Large intestine (tissue), 3 donors: ENCODE measurements at regions not wholly inside any gene's neighbourhood (a gene's known extent, or its start where the extent isn't known, plus 50 kb on each side); places are given as distances from the start of the nearest gene placed in this dataset.
"Not testable (repeated sequence)": the region's sequence is repeated elsewhere in the genome, so short reads cannot be mapped to it uniquely, and the experiment has no call there.

Source experiments
- DNase-seq, 2 donors: peaks; one replicate each; pipeline versions ENCODE4 v3.0.0 to v3.0.0-alpha.2; 2013
- H3K27ac ChIP-seq: one replicate; pipeline ENCODE4 v1.5.1; 2013; ENCODE audit warnings: low read length
- H3K27me3 ChIP-seq: 2 replicates; pipeline ENCODE4 v1.6.1; 2013; ENCODE audit warnings: low read length; ENCODE audit not compliant: control insufficient read depth, insufficient read depth
- H3K36me3 ChIP-seq: 2 replicates; pipeline ENCODE4 v1.6.1; 2013; ENCODE audit warnings: low read length; ENCODE audit not compliant: control insufficient read depth, insufficient read depth
- H3K4me1 ChIP-seq: one replicate; pipeline ENCODE4 v1.6.1; 2013; ENCODE audit warnings: low read length; ENCODE audit not compliant: control insufficient read depth, insufficient read depth
- H3K4me3 ChIP-seq: one replicate; pipeline ENCODE4 v1.5.1; 2013; ENCODE audit warnings: low read length
- H3K9me3 ChIP-seq: one replicate; pipeline ENCODE4 v1.6.1; 2013; ENCODE audit warnings: mild to moderate bottlenecking, low read depth, low read length, moderate library complexity; ENCODE audit not compliant: control insufficient read depth
- WGBS: methylation state at CpG from one replicate; pipeline ENCODE4 v1.1.5; 2013; ENCODE audit warnings: low lambda C conversion rate; ENCODE audit not compliant: insufficient coverage; 5-methylcytosine and 5-hydroxymethylcytosine counted together

- no peak for DNase-seq
- H3K27me3 ChIP-seq = no peaks in the 10 kb centered on the region
- no peaks in the 10 kb centered on the region for H3K9me3 ChIP-seq
- no peaks in the 10 kb centered on the region for H3K4me1 ChIP-seq
- no peak overlapping the region for H3K27ac ChIP-seq
- H3K36me3 ChIP-seq = no peaks in the 10 kb centered on the region
- 85% methylated on average over 2 of the region's 13 CpGs for WGBS
- H3K4me3 ChIP-seq = no peak overlapping the region
These were observed 593.2 kb upstream of the CLINT1 start for GRCh38 chr5:158451993-158452672.

DNA sequence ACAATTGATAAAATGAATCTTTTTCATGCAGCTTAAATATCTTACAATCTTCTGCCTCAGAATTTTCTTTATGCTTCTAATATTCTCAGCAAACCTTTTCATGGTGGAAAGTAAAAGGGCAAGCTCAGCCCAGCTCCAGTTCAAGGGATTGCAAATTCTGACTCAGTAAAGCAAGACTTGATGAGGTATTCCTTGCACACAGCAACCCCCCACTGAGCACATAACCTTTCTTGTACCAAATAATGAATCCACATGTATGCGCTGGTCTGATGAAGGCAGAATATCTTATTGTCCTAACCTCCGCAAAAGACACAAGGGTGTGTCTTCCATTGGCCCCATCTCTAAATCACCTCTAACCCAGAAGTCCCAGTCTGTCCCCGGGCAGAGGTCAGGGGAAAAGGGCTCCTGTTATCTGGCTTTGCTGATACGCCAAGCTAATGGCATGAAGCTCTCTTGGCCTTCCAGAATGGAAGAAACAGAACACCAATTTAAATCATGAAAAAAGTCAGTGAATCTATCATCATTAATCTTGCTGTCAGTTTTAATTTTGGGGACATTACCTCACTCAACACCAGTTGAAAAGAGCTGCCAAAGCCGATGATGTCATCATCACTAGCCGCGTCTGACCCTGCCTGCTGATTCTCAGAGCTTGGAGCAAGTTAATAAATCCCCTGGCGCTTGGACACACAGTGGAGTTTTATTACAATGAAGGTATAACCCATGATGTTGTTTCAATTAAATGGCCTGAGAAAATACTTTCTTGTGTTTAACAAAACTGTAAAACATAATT is 592.5 kb upstream of the CLINT1 start:
- Histone ChIP-seq H3K9me3 (no peaks in the 10 kb centered on the region), H3K27ac (no peak overlapping the region), H3K36me3 (no peaks in the 10 kb centered on the region), H3K27me3 (no peaks in the 10 kb centered on the region), H3K4me3 (no peak overlapping the region), H3K4me1 (no peaks in the 10 kb centered on the region)
- 60% methylated on average over 1 of the region's 8 CpGs for WGBS
- DNase-seq = no peak

DNA sequence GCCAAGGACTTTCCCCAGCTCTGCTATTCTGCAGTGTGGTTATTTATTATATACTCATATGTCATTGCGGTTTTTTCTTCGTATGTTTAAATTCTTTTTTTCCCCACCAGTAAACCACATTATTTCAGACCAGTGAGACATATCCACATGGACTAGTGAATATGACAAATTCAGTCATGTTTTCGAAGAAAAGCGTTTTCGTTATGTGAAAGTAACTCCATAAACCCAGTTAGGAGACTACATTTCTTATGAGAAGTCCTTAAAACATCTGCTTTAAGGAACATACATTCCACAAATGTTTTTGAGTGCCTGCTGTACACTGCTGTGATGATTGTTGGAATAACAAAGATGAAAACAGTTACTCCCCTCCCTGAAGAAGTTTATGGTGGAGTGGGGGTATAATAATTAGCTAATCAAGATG is 591.8 kb upstream of the CLINT1 start:
- Histone ChIP-seq H3K9me3 (no peaks in the 10 kb centered on the region), H3K4me1 (no peaks in the 10 kb centered on the region), H3K27me3 (no peaks in the 10 kb centered on the region), H3K4me3 (no peak overlapping the region), H3K36me3 (no peaks in the 10 kb centered on the region), H3K27ac (no peak overlapping the region)
- 62% methylated on average over 2 of the region's 5 CpGs for WGBS
- DNase-seq = no peak

- not testable (repeated sequence) for H3K4me3 ChIP-seq, H3K4me1 ChIP-seq, H3K36me3 ChIP-seq, H3K27me3 ChIP-seq, H3K27ac ChIP-seq, H3K9me3 ChIP-seq, DNase-seq
- WGBS = no CpG with 5 or more reads among the region's 6 CpGs
These were observed 587.8 kb upstream of the CLINT1 start for GRCh38 chr5:158446761-158447160.

DNA sequence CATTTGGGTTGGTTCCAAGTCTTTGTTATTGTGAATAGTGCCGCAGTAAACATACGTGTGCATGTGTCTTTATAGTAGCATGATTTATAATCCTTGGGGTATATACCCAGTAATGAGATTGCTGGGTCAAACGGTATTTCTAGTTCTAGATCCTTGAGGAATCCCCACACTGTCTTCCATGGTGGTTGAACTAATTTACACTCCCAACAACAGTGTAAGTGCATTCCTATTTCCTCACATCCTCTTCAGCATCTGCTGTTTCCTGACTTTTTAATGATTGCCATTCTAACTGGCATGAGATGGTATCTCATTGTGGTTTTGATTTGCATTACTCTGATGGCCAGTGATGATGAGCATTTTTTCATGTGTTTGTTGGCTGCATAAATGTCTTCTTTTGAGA is 580.3 kb upstream of the CLINT1 start:
- not testable (repeated sequence) for DNase-seq, H3K4me1 ChIP-seq, H3K27me3 ChIP-seq, H3K9me3 ChIP-seq, H3K36me3 ChIP-seq, H3K4me3 ChIP-seq, H3K27ac ChIP-seq
- WGBS = no CpG with 5 or more reads among the region's 3 CpGs

DNA sequence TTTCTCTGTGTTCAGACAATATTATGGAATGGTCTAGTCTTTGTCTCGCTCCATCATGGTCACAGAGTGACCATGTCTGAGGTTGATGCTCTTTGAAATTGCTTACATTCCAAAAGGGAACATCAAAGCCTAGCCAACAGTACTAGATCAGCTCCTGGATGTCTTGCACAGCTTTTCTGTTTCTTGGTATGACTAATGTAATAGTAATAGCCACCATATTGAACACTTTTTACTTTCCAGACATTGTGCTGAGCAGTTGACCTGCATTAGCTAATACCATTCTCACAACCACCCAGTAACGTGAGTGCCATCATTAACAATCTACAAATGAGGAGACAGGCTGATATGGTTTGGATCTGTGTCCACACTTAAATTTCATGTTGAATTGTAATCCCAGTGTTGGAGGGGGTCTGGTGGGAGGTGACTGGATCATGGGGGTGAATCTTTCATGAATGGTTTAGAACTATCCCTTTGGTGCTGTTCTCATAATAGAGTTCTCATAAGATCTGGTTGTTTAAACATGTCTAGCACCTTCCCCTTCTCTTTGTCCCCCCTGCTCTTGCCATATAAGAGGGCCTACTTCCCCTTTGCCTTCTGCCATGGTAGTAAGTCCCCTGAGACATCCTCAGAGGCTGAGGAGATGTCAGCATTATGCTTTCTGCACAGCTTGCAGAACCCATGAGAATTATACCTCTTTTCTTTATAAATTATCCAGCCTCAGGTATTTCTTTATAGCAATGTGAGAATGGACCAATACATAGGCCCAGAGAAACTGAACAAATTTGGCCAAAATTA is 577.5 kb upstream of the CLINT1 start:
- Histone ChIP-seq H3K36me3 (no peaks in the 10 kb centered on the region), H3K27me3 (no peaks in the 10 kb centered on the region), H3K4me1 (no peaks in the 10 kb centered on the region), H3K9me3 (no peaks in the 10 kb centered on the region), H3K4me3 (no peak overlapping the region), H3K27ac (no peak overlapping the region)
- no peak for DNase-seq
- WGBS = no CpG with 5 or more reads among the region's 2 CpGs

- H3K4me1 ChIP-seq = no peaks in the 10 kb centered on the region
- no peaks in the 10 kb centered on the region for H3K9me3 ChIP-seq
- no peak overlapping the region for H3K4me3 ChIP-seq
- H3K27me3 ChIP-seq = no peaks in the 10 kb centered on the region
- no peak overlapping the region for H3K27ac ChIP-seq
- DNase-seq = no peak
- no CpG with 5 or more reads among the region's 4 CpGs for WGBS
- no peaks in the 10 kb centered on the region for H3K36me3 ChIP-seq
These were observed 576.2 kb upstream of the CLINT1 start for GRCh38 chr5:158435161-158435616.

DNA sequence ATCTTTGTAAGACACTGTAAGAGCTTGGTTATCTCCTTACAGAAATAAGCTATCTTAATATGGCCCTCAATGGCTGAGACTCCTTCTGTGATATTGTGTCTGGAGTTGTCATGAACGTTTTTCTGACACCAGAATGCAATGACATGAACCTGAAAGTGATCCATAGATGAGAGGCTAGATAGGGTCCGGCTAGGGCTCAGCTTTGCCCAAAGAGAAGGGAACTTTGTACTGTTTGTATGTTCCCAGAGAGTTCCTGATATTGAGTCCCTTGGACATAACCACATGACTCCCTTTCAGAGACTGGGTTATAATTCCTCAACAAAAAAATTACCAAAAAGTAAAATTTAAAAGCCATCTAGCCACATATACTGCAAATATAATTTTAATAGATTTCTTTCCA is 575.8 kb upstream of the CLINT1 start:
- DNase-seq = no peak
- no peak overlapping the region for H3K27ac ChIP-seq
- no peaks in the 10 kb centered on the region for H3K4me1 ChIP-seq
- WGBS = no CpG with 5 or more reads among the region's 2 CpGs
- H3K36me3 ChIP-seq = no peaks in the 10 kb centered on the region
- H3K9me3 ChIP-seq = no peaks in the 10 kb centered on the region
- no peak overlapping the region for H3K4me3 ChIP-seq
- H3K27me3 ChIP-seq = no peaks in the 10 kb centered on the region

- DNase-seq = no peak
- H3K27ac ChIP-seq = no peak overlapping the region
- no peaks in the 10 kb centered on the region for H3K9me3 ChIP-seq
- no CpG with 5 or more reads among the region's 1 CpG for WGBS
- H3K4me1 ChIP-seq = no peaks in the 10 kb centered on the region
- H3K4me3 ChIP-seq = no peak overlapping the region
- H3K27me3 ChIP-seq = no peaks in the 10 kb centered on the region
- no peaks in the 10 kb centered on the region for H3K36me3 ChIP-seq
These were observed 574.7 kb upstream of the CLINT1 start for GRCh38 chr5:158433634-158434033.

- peak overlapping the region; percentile 9 for H3K27ac ChIP-seq
- no peaks in the 10 kb centered on the region for H3K27me3 ChIP-seq
- DNase-seq = peak in 1 of 2 donors; percentile 9
- WGBS = no CpG with 5 or more reads among the region's 1 CpG
- H3K4me3 ChIP-seq = no peak overlapping the region
- no peaks in the 10 kb centered on the region for H3K4me1 ChIP-seq
- no peaks in the 10 kb centered on the region for H3K36me3 ChIP-seq
- H3K9me3 ChIP-seq = no peaks in the 10 kb centered on the region
These were observed 572.6 kb upstream of the CLINT1 start for GRCh38 chr5:158431369-158432029.
